Breast epithelium (tissue), 4 donors: ENCODE measurements at regions not wholly inside any gene's neighbourhood (a gene's known extent, or its start where the extent isn't known, plus 50 kb on each side); places are given as distances from the start of the nearest gene placed in this dataset.

Source experiments
- DNase-seq, 2 donors: peaks; one replicate each; pipeline ENCODE4 v3.0.0-alpha.2; 2019; ENCODE audit warnings: low spot score in 2 of 2
- H3K27ac ChIP-seq, 2 donors: fragments of 200-600 bp; sonication (generic) in 1 of 2; one replicate each; pipeline ENCODE4 v1.5.1; 2016 to 2019; ENCODE audit warnings: mild to moderate bottlenecking in 1 of 2
- H3K27me3 ChIP-seq, 2 donors: fragments of 200-600 bp; sonication (generic) in 1 of 2; one replicate each; pipeline versions ENCODE4 v1.5.1 to v1.6.0; 2017 to 2019; ENCODE audit warnings: control low read depth in 1 of 2, mild to moderate bottlenecking in 1 of 2
- H3K36me3 ChIP-seq: fragments of 200-600 bp; one replicate; pipeline ENCODE4 v1.5.1; 2019
- H3K4me1 ChIP-seq, 2 donors: fragments of 200-600 bp; sonication (generic); one replicate each; pipeline ENCODE4 v1.5.1; 2016 to 2019; ENCODE audit warnings: control low read depth in 1 of 2
- H3K4me3 ChIP-seq, 3 donors: fragments of 200-600 bp; sonication (generic); 1 replicate in 2 of 3; 2 replicates in 1 of 3; pipeline ENCODE4 v1.5.1; 2016 to 2019; ENCODE audit warnings: mild to moderate bottlenecking in 3 of 3, moderate library complexity in 2 of 3
- H3K9me3 ChIP-seq, 2 donors: fragments of 200-600 bp; sonication (generic) in 1 of 2; one replicate each; pipeline ENCODE4 v1.5.1; 2016 to 2019; ENCODE audit warnings: control low read depth in 1 of 2
- CTCF ChIP-seq, 3 donors: fragments of 450-650 bp; IDR thresholded peaks; one replicate each; pipeline ENCODE4 v1.5.1; 2016 to 2017; ENCODE audit warnings: antibody characterized with exemption in 3 of 3, mild to moderate bottlenecking in 3 of 3, moderate library complexity in 3 of 3
- POLR2A ChIP-seq: fragments of 450-650 bp; IDR thresholded peaks from one replicate; pipeline ENCODE4 v1.6.1; 2016; ENCODE audit warnings: antibody characterized with exemption, mild to moderate bottlenecking, moderate library complexity
- POLR2AphosphoS5 ChIP-seq, 3 donors: sonication (generic); formaldehyde crosslinking; IDR thresholded peaks; one replicate each; pipeline ENCODE4 v1.6.1; 2017; ENCODE audit warnings: antibody characterized with exemption in 3 of 3
- intact Hi-C: fragments of 100-400 bp; cut with DNase I; formaldehyde crosslinking; loops from one replicate; pipeline ENCODE4 v1.15.1; 2023; ENCODE audit warnings: low total_unique reads

GRCh38 chr16:80107900-80108299 lies 432.9 kb upstream of the DYNLRB2 start:
- no peaks in the 10 kb centered on the region for H3K36me3 ChIP-seq
- no peaks in the 10 kb centered on the region for H3K4me1 ChIP-seq
- H3K27me3 ChIP-seq: no peaks in the 10 kb centered on the region
- TF ChIP-seq POLR2AphosphoS5 (IDR thresholded peaks at IDR 0.05) (no peak), POLR2A (no peak), CTCF (IDR thresholded peaks at IDR 0.05) (no peak)
- intact Hi-C loops: no loop called here
- H3K27ac ChIP-seq: no peak overlapping the region
- DNase-seq: no peak
- H3K9me3 ChIP-seq: no peaks in the 10 kb centered on the region
- H3K4me3 ChIP-seq: no peak overlapping the region

GRCh38 chr16:80105751-80106150 lies 435.0 kb upstream of the DYNLRB2 start:
- no peaks in the 10 kb centered on the region for H3K9me3 ChIP-seq
- DNase-seq: no peak
- no peak overlapping the region for H3K27ac ChIP-seq
- no peak overlapping the region for H3K4me3 ChIP-seq
- no peaks in the 10 kb centered on the region for H3K36me3 ChIP-seq
- no peak for TF ChIP-seq POLR2AphosphoS5 (IDR thresholded peaks at IDR 0.05)
- no peak for TF ChIP-seq CTCF (IDR thresholded peaks at IDR 0.05)
- no peak for TF ChIP-seq POLR2A
- no peaks in the 10 kb centered on the region for H3K4me1 ChIP-seq
- H3K27me3 ChIP-seq: no peaks in the 10 kb centered on the region
- intact Hi-C loops: no loop called here

GRCh38 chr16:80105160-80105559 lies 435.6 kb upstream of the DYNLRB2 start:
- no peak overlapping the region for H3K27ac ChIP-seq
- DNase-seq: no peak
- no peaks in the 10 kb centered on the region for H3K27me3 ChIP-seq
- no peaks in the 10 kb centered on the region for H3K36me3 ChIP-seq
- intact Hi-C loops: no loop called here
- H3K4me1 ChIP-seq: no peaks in the 10 kb centered on the region
- no peak overlapping the region for H3K4me3 ChIP-seq
- no peaks in the 10 kb centered on the region for H3K9me3 ChIP-seq
- TF ChIP-seq POLR2AphosphoS5 (IDR thresholded peaks at IDR 0.05): no peak

GRCh38 chr16:80104401-80104800 lies 436.4 kb upstream of the DYNLRB2 start:
- no peaks in the 10 kb centered on the region for H3K9me3 ChIP-seq
- no peaks in the 10 kb centered on the region for H3K36me3 ChIP-seq
- no peaks in the 10 kb centered on the region for H3K4me1 ChIP-seq
- no peak for DNase-seq
- H3K27ac ChIP-seq: no peak overlapping the region
- TF ChIP-seq CTCF (IDR thresholded peaks at IDR 0.05) (no peak), POLR2A (no peak), POLR2AphosphoS5 (IDR thresholded peaks at IDR 0.05) (no peak)
- intact Hi-C loops: no loop called here
- no peaks in the 10 kb centered on the region for H3K27me3 ChIP-seq
- no peak overlapping the region for H3K4me3 ChIP-seq

GRCh38 chr16:80103463-80103862 lies 437.3 kb upstream of the DYNLRB2 start:
- TF ChIP-seq POLR2AphosphoS5 (IDR thresholded peaks at IDR 0.05) (no peak), CTCF (IDR thresholded peaks at IDR 0.05) (no peak), POLR2A (no peak)
- no peaks in the 10 kb centered on the region for H3K9me3 ChIP-seq
- no peaks in the 10 kb centered on the region for H3K36me3 ChIP-seq
- H3K4me1 ChIP-seq: no peaks in the 10 kb centered on the region
- no peak overlapping the region for H3K4me3 ChIP-seq
- no peak for DNase-seq
- H3K27me3 ChIP-seq: no peaks in the 10 kb centered on the region
- intact Hi-C loops: no loop called here
- no peak overlapping the region for H3K27ac ChIP-seq

GRCh38 chr16:80100846-80101451 lies 439.8 kb upstream of the DYNLRB2 start:
- peaks cover 6 to 11% of the 10 kb centered on the region in 2 donors for H3K9me3 ChIP-seq
- no peak for TF ChIP-seq POLR2A
- TF ChIP-seq CTCF (IDR thresholded peaks at IDR 0.05): no peak
- TF ChIP-seq POLR2AphosphoS5 (IDR thresholded peaks at IDR 0.05): no peak
- H3K4me1 ChIP-seq: no peaks in the 10 kb centered on the region
- no peaks in the 10 kb centered on the region for H3K27me3 ChIP-seq
- no peak overlapping the region for H3K27ac ChIP-seq
- DNase-seq: no peak
- no peak overlapping the region for H3K4me3 ChIP-seq
- intact Hi-C loops: no loop called here
- no peaks in the 10 kb centered on the region for H3K36me3 ChIP-seq
